ENCODE measurements at regions not wholly inside any gene's neighbourhood (a gene's known extent, or its start where the extent isn't known, plus 50 kb on each side); places are given as distances from the start of the nearest gene placed in this dataset.

- Mint-ChIP-seq H3K36me3 (ENCODE audit: low read depth, unreplicated experiment) (peaks cover 4% of the 10 kb centered on the region), H3K9me3 (ENCODE audit: unreplicated experiment) (no peaks in the 10 kb centered on the region), H3K4me3 (ENCODE audit: unreplicated experiment) (no peak overlapping the region), H3K27me3 (ENCODE audit: unreplicated experiment) (peaks cover 10% of the 10 kb centered on the region), H3K27ac (ENCODE audit: unreplicated experiment) (no peak overlapping the region), H3K4me1 (ENCODE audit: unreplicated experiment) (peaks cover 8% of the 10 kb centered on the region)
- DNase-seq (ENCODE audit: low spot score): peak; percentile 51
- TF ChIP-seq CTCF (IDR thresholded peaks at IDR 0.05; ENCODE audit: unreplicated experiment): peak; percentile 86
These were observed 85.6 kb downstream of the CD8B2 start for GRCh38 chr2:106572541-106573450.

GRCh38 chr2:106573773-106574172 lies 86.6 kb downstream of the CD8B2 start:
- Mint-ChIP-seq H3K27me3 (ENCODE audit: unreplicated experiment) (peaks cover 10% of the 10 kb centered on the region), H3K4me1 (ENCODE audit: unreplicated experiment) (peaks cover 8% of the 10 kb centered on the region), H3K4me3 (ENCODE audit: unreplicated experiment) (no peak overlapping the region), H3K27ac (ENCODE audit: unreplicated experiment) (no peak overlapping the region), H3K9me3 (ENCODE audit: unreplicated experiment) (no peaks in the 10 kb centered on the region), H3K36me3 (ENCODE audit: low read depth, unreplicated experiment) (peaks cover 4% of the 10 kb centered on the region)
- DNase-seq (ENCODE audit: low spot score): no peak
- TF ChIP-seq CTCF (IDR thresholded peaks at IDR 0.05; ENCODE audit: unreplicated experiment): no peak

GRCh38 chr2:106575955-106576354 lies 88.8 kb downstream of the CD8B2 start:
- Mint-ChIP-seq H3K27me3 (ENCODE audit: unreplicated experiment) (peaks cover 6% of the 10 kb centered on the region), H3K27ac (ENCODE audit: unreplicated experiment) (no peak overlapping the region), H3K36me3 (ENCODE audit: low read depth, unreplicated experiment) (peaks cover 4% of the 10 kb centered on the region), H3K9me3 (ENCODE audit: unreplicated experiment) (no peaks in the 10 kb centered on the region), H3K4me1 (ENCODE audit: unreplicated experiment) (peaks cover 8% of the 10 kb centered on the region), H3K4me3 (ENCODE audit: unreplicated experiment) (no peak overlapping the region)
- DNase-seq (ENCODE audit: low spot score): no peak
- TF ChIP-seq CTCF (IDR thresholded peaks at IDR 0.05; ENCODE audit: unreplicated experiment): no peak

GRCh38 chr2:106577255-106577651 lies 90.1 kb downstream of the CD8B2 start:
- TF ChIP-seq CTCF (IDR thresholded peaks at IDR 0.05; ENCODE audit: unreplicated experiment): no peak
- Mint-ChIP-seq H3K9me3 (ENCODE audit: unreplicated experiment) (no peaks in the 10 kb centered on the region), H3K27me3 (ENCODE audit: unreplicated experiment) (peaks cover 3% of the 10 kb centered on the region), H3K4me3 (ENCODE audit: unreplicated experiment) (no peak overlapping the region), H3K4me1 (ENCODE audit: unreplicated experiment) (peaks cover 3% of the 10 kb centered on the region), H3K36me3 (ENCODE audit: low read depth, unreplicated experiment) (no peaks in the 10 kb centered on the region), H3K27ac (ENCODE audit: unreplicated experiment) (no peak overlapping the region)
- DNase-seq (ENCODE audit: low spot score): no peak

GRCh38 chr2:106579750-106580197 lies 92.6 kb downstream of the CD8B2 start:
- Mint-ChIP-seq H3K4me3 (ENCODE audit: unreplicated experiment) (no peak overlapping the region), H3K27ac (ENCODE audit: unreplicated experiment) (no peak overlapping the region), H3K4me1 (ENCODE audit: unreplicated experiment) (peaks cover 7% of the 10 kb centered on the region), H3K27me3 (ENCODE audit: unreplicated experiment) (peaks cover 3% of the 10 kb centered on the region), H3K9me3 (ENCODE audit: unreplicated experiment) (no peaks in the 10 kb centered on the region), H3K36me3 (ENCODE audit: low read depth, unreplicated experiment) (no peaks in the 10 kb centered on the region)
- no peak for DNase-seq (ENCODE audit: low spot score)
- no peak for TF ChIP-seq CTCF (IDR thresholded peaks at IDR 0.05; ENCODE audit: unreplicated experiment)

All from endothelial cell (in vitro differentiated cells).